HG02938 (cell line): ENCODE measurements at regions not wholly inside any gene's neighbourhood (a gene's known extent, or its start where the extent isn't known, plus 50 kb on each side); places are given as distances from the start of the nearest gene placed in this dataset.
"Not testable (repeated sequence)": the region's sequence is repeated elsewhere in the genome, so short reads cannot be mapped to it uniquely, and the experiment has no call there.

Source experiments
- ATAC-seq: cut with Tn5 transposase; IDR thresholded peaks from one replicate; pipeline ENCODE4 v1.9.1; 2021; ENCODE audit warnings: mild to moderate bottlenecking, moderate library complexity; ENCODE audit not compliant: unreplicated experiment

GRCh38 chr22:25504017-25504416 lies 60.5 kb upstream of the GRK3 start:
- not testable (repeated sequence) for ATAC-seq

- no peak for ATAC-seq
Observed at GRCh38 chr22:25508161-25508560, 56.3 kb upstream of the GRK3 start.

- ATAC-seq = no peak
Observed at GRCh38 chr22:25508761-25509321, 55.6 kb upstream of the GRK3 start.

GRCh38 chr22:25509374-25509791 lies 55.1 kb upstream of the GRK3 start:
- no peak for ATAC-seq

GRCh38 chr22:25510876-25511275 lies 53.6 kb upstream of the GRK3 start:
- ATAC-seq = no peak

GRCh38 chr22:25511725-25512124 lies 52.8 kb upstream of the GRK3 start:
- no peak for ATAC-seq

- no peak for ATAC-seq
Observed at GRCh38 chr22:25514436-25515180, 49.9 kb upstream of the GRK3 start.
